SK-N-SH (cell line): ENCODE measurements at regions not wholly inside any gene's neighbourhood (a gene's known extent, or its start where the extent isn't known, plus 50 kb on each side); places are given as distances from the start of the nearest gene placed in this dataset.

Experiments used
- CTCF ChIA-PET: fragments of 300-600, 350-600 bp; formaldehyde crosslinking; extraction: SDS; loops from one replicate; lab custom pipeline; 2021; lab: Yijun Ruan, JAX
- POLR2A ChIA-PET: fragments of 350-600 bp; sonication (Branson Sonifier 250); formaldehyde crosslinking; extraction: SDS; loops from one replicate; lab custom pipeline; 2020; ENCODE audit warnings: antibody characterized with exemption, inconsistent platforms; lab: Yijun Ruan, JAX
- DNase-seq: peaks from one replicate; pipeline ENCODE4 v3.0.0; 2012
- H2AFZ ChIP-seq: fragments of 200-600 bp; sonication (generic); 2 replicates; pipeline ENCODE4 v1.8.1; 2016; ENCODE audit warnings: antibody characterized with exemption, mild to moderate bottlenecking, low read depth
- H3F3A ChIP-seq: fragments of 200-600 bp; sonication (generic); replicated peaks from 2 replicates; pipeline ENCODE3; 2016; ENCODE audit warnings: antibody characterized with exemption, mild to moderate bottlenecking; ENCODE audit not compliant: insufficient read depth
- H3K27ac ChIP-seq, 2 experiments: fragments of 200-500 bp in 1 of 2; fragments of 200-600 bp in 1 of 2; sonication (Bioruptor generic) in 1 of 2; sonication (generic), shearing (Covaris generic) in 1 of 2; 2 replicates each; pipeline versions ENCODE4 v1.5.1 to v1.6.1; 2014 to 2016; ENCODE audit warnings: low read depth in 2 of 2, inconsistent platforms in 1 of 2, low read length in 1 of 2, mild to moderate bottlenecking in 1 of 2, mixed read lengths in 1 of 2
- H3K27me3 ChIP-seq: fragments of 200-600 bp; sonication (generic), shearing (Covaris generic); 2 replicates; pipeline ENCODE4 v1.6.1; 2016; ENCODE audit warnings: mixed run types; ENCODE audit not compliant: insufficient read depth
- H3K36me3 ChIP-seq, 2 experiments: fragments of 200-500 bp in 1 of 2; fragments of 200-600 bp in 1 of 2; sonication (Bioruptor generic) in 1 of 2; sonication (generic) in 1 of 2; replicated peaks in 1 of 2; 2 replicates each; pipeline versions ENCODE3 to v1.5.1; 2014 to 2016; ENCODE audit warnings: low read length in 1 of 2, mild to moderate bottlenecking in 1 of 2; ENCODE audit not compliant: insufficient read depth in 2 of 2, control insufficient read depth in 1 of 2
- H3K4me1 ChIP-seq, 2 experiments: fragments of 200-500 bp in 1 of 2; fragments of 200-600 bp in 1 of 2; sonication (Bioruptor generic) in 1 of 2; sonication (generic), shearing (Covaris generic) in 1 of 2; 2 replicates each; pipeline versions ENCODE4 v1.5.1 to v1.6.1; 2014 to 2016; ENCODE audit warnings: low read depth in 1 of 2, low read length in 1 of 2, mixed run types in 1 of 2; ENCODE audit not compliant: insufficient read depth in 2 of 2, control insufficient read depth in 1 of 2
- H3K4me2 ChIP-seq: fragments of 200-600 bp; sonication (generic), shearing (Covaris generic); 2 replicates; pipeline ENCODE4 v1.6.1; 2017; ENCODE audit warnings: mixed run types
- H3K4me3 ChIP-seq, 2 experiments: fragments of 200-500 bp in 1 of 2; fragments of 200-600 bp in 1 of 2; sonication (Bioruptor generic) in 1 of 2; sonication (generic), shearing (Covaris generic) in 1 of 2; 2 replicates each; pipeline versions ENCODE4 v1.5.1 to v1.8.1; 2014 to 2016; ENCODE audit warnings: low read depth in 2 of 2, inconsistent platforms in 1 of 2, low read length in 1 of 2, mild to moderate bottlenecking in 1 of 2, mixed read lengths in 1 of 2, moderate library complexity in 1 of 2
- H3K79me2 ChIP-seq: fragments of 200-600 bp; sonication (generic); 2 replicates; pipeline ENCODE4 v1.8.1; 2017; ENCODE audit warnings: mild to moderate bottlenecking; ENCODE audit not compliant: insufficient read depth
- H3K9ac ChIP-seq: fragments of 200-600 bp; sonication (generic); 2 replicates; pipeline ENCODE4 v1.6.1; 2017; ENCODE audit warnings: mixed run types
- H3K9me2 ChIP-seq: fragments of 200-600 bp; sonication (generic); 2 replicates; pipeline ENCODE4 v1.6.1; 2017; ENCODE audit warnings: mixed run types
- H3K9me3 ChIP-seq: fragments of 200-600 bp; sonication (generic); 2 replicates; pipeline ENCODE4 v1.6.1; 2017; ENCODE audit warnings: mixed run types, mild to moderate bottlenecking, moderate library complexity
- H4K20me1 ChIP-seq: fragments of 200-600 bp; sonication (generic); 2 replicates; pipeline ENCODE4 v1.6.1; 2017; ENCODE audit warnings: mild to moderate bottlenecking, mixed run types; ENCODE audit not compliant: insufficient read depth
- CHD2 ChIP-seq: fragments of 150-350 bp; IDR thresholded peaks from 2 replicates; pipeline ENCODE4 v1.6.1; 2018; ENCODE audit warnings: low read length; ENCODE audit not compliant: partially characterized antibody
- EP300 ChIP-seq, 2 experiments: IDR thresholded peaks; 2 replicates each; pipeline versions ENCODE4 v1.4.0 to v1.6.1; 2012; ENCODE audit warnings: borderline replicate concordance in 1 of 2, low read depth in 1 of 2, low read length in 1 of 2
- EZH2phosphoT487 ChIP-seq: fragments of 200-600 bp; sonication (generic); IDR thresholded peaks from 2 replicates; pipeline ENCODE4 v1.6.1; 2017; ENCODE audit warnings: low read depth, mixed run types, mild to moderate bottlenecking, antibody characterized with exemption, moderate library complexity, borderline replicate concordance
- FOSL2 ChIP-seq: IDR thresholded peaks from 2 replicates; pipeline ENCODE4 v1.4.0; 2012; ENCODE audit warnings: low read depth, mild to moderate bottlenecking, moderate library complexity, borderline replicate concordance
- GABPA ChIP-seq: IDR thresholded peaks from 2 replicates; pipeline ENCODE4 v1.4.0; 2012; ENCODE audit warnings: low read depth, mild to moderate bottlenecking
- GATA2 ChIP-seq: sonication (generic); formaldehyde crosslinking; IDR thresholded peaks from 2 replicates; pipeline ENCODE4 v1.5.0; 2020; ENCODE audit warnings: mild to moderate bottlenecking, missing genetic modification reagents
- JUND ChIP-seq: IDR thresholded peaks from 2 replicates; pipeline ENCODE4 v1.4.0; 2012
- POLR2AphosphoS5 ChIP-seq: IDR thresholded peaks from 2 replicates; pipeline ENCODE4 v1.6.1; 2012; ENCODE audit warnings: low read depth, low read length
- RFX5 ChIP-seq: IDR thresholded peaks from 2 replicates; pipeline ENCODE4 v1.6.1; 2012; ENCODE audit warnings: mild to moderate bottlenecking, improper control_type of control experiment, low read length
- RXRA ChIP-seq: IDR thresholded peaks from 2 replicates; pipeline ENCODE4 v1.4.0; 2012; ENCODE audit warnings: low read depth, mild to moderate bottlenecking, borderline replicate concordance
- SMC3 ChIP-seq: IDR thresholded peaks from 2 replicates; pipeline ENCODE4 v1.6.1; 2012; ENCODE audit warnings: low read depth, low read length, improper control_type of control experiment
- TCF12 ChIP-seq: IDR thresholded peaks from 2 replicates; pipeline ENCODE4 v1.4.0; 2012
- USF2 ChIP-seq: fragments of 150-350 bp; IDR thresholded peaks from 2 replicates; pipeline ENCODE4 v1.6.1; 2017; ENCODE audit warnings: antibody characterized with exemption, low read length, low read depth, borderline replicate concordance
- WGBS: methylation state at CpG from one replicate; pipeline ENCODE4 v1.1.6; 2017; ENCODE audit warnings: low lambda C conversion rate; 5-methylcytosine and 5-hydroxymethylcytosine counted together
- TF ChIP-seq, protein P1 (sequence below): fragments of 200-600 bp; sonication (generic); IDR thresholded peaks from 2 replicates; pipeline ENCODE4 v1.6.1; 2017; ENCODE audit warnings: antibody characterized with exemption, mild to moderate bottlenecking, moderate library complexity
- TF ChIP-seq, protein P2 (sequence below): IDR thresholded peaks from 2 replicates; pipeline ENCODE4; 2012
- TF ChIP-seq, protein P3 (sequence below): IDR thresholded peaks from 2 replicates; pipeline ENCODE4 v1.4.0; 2012; ENCODE audit warnings: low read depth
- TF ChIP-seq, protein P4 (sequence below): IDR thresholded peaks from 2 replicates; pipeline ENCODE4 v1.6.1; 2012; ENCODE audit warnings: mild to moderate bottlenecking, low read depth, low read length, moderate library complexity

DNA sequence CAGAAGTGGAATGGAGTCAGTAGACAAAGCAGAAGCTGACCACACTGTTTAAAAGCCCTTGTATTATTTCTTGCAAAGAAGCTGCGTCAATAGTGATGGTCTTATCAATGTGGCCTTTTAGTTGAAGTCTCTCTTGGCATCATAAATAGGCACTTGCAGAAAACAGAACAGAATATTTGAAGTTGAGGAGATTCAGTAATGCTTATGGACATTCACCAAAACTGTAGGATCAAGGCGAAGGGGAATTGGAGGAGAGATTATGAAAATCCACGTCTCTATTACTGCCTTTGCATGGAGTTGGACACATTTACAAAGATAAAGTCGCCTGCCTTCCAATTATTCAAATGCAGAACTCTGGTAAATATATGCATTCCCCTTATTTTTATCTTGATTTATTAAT, 1482.8 kb downstream of the EFNB2 start:
- H3K79me2 ChIP-seq, result no peaks in the 10 kb centered on the region
- H3K27ac ChIP-seq, result no peak overlapping the region
- no peaks in the 10 kb centered on the region for H3K36me3 ChIP-seq
- H3F3A ChIP-seq, result no peaks in the 10 kb centered on the region
- H3K27me3 ChIP-seq, result no peaks in the 10 kb centered on the region
- no peaks in the 10 kb centered on the region for H3K9me3 ChIP-seq
- TF ChIP-seq EZH2phosphoT487 (no peak), JUND (no peak), CHD2 (no peak), USF2 (no peak), GABPA (no peak), GATA2 (no peak)
- TF ChIP-seq, protein P1, sequence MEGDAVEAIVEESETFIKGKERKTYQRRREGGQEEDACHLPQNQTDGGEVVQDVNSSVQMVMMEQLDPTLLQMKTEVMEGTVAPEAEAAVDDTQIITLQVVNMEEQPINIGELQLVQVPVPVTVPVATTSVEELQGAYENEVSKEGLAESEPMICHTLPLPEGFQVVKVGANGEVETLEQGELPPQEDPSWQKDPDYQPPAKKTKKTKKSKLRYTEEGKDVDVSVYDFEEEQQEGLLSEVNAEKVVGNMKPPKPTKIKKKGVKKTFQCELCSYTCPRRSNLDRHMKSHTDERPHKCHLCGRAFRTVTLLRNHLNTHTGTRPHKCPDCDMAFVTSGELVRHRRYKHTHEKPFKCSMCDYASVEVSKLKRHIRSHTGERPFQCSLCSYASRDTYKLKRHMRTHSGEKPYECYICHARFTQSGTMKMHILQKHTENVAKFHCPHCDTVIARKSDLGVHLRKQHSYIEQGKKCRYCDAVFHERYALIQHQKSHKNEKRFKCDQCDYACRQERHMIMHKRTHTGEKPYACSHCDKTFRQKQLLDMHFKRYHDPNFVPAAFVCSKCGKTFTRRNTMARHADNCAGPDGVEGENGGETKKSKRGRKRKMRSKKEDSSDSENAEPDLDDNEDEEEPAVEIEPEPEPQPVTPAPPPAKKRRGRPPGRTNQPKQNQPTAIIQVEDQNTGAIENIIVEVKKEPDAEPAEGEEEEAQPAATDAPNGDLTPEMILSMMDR, result no peak
- TF ChIP-seq, protein P2, sequence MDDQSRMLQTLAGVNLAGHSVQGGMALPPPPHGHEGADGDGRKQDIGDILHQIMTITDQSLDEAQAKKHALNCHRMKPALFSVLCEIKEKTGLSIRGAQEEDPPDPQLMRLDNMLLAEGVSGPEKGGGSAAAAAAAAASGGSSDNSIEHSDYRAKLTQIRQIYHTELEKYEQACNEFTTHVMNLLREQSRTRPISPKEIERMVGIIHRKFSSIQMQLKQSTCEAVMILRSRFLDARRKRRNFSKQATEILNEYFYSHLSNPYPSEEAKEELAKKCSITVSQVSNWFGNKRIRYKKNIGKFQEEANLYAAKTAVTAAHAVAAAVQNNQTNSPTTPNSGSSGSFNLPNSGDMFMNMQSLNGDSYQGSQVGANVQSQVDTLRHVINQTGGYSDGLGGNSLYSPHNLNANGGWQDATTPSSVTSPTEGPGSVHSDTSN, result no peak
- TF ChIP-seq, protein P3, sequence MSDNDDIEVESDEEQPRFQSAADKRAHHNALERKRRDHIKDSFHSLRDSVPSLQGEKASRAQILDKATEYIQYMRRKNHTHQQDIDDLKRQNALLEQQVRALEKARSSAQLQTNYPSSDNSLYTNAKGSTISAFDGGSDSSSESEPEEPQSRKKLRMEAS, result no peak
- TF ChIP-seq, all 33 proteins: peak for 0
- ChIA-PET CTCF (no interaction called here), POLR2A (no interaction called here)
- no peaks in the 10 kb centered on the region for H4K20me1 ChIP-seq
- no peak for DNase-seq
- H3K9ac ChIP-seq, result no peak overlapping the region
- H3K4me3 ChIP-seq, result no peak overlapping the region
- no peaks in the 10 kb centered on the region for H3K9me2 ChIP-seq
- H3K4me1 ChIP-seq, result no peaks in the 10 kb centered on the region
- H3K4me2 ChIP-seq, result no peak overlapping the region
- no peak overlapping the region for H2AFZ ChIP-seq
- WGBS, result 47% methylated on average over 4 of the region's 4 CpGs

- ChIA-PET POLR2A (no interaction called here), CTCF (no interaction called here)
- H3K27ac ChIP-seq, result no peak overlapping the region
- H4K20me1 ChIP-seq, result no peaks in the 10 kb centered on the region
- 48% methylated on average over 4 of the region's 4 CpGs for WGBS
- no peaks in the 10 kb centered on the region for H3K9me2 ChIP-seq
- H3K36me3 ChIP-seq, result no peaks in the 10 kb centered on the region
- TF ChIP-seq TCF12, result no peak
- TF ChIP-seq EP300 (IDR thresholded peaks at IDR 0.05; ENCODE audit: borderline replicate concordance in 1 of 2, low read depth in 1 of 2, low read length in 1 of 2), result no peak
- no peak for TF ChIP-seq GABPA
- TF ChIP-seq SMC3, result no peak
- TF ChIP-seq, protein P4, sequence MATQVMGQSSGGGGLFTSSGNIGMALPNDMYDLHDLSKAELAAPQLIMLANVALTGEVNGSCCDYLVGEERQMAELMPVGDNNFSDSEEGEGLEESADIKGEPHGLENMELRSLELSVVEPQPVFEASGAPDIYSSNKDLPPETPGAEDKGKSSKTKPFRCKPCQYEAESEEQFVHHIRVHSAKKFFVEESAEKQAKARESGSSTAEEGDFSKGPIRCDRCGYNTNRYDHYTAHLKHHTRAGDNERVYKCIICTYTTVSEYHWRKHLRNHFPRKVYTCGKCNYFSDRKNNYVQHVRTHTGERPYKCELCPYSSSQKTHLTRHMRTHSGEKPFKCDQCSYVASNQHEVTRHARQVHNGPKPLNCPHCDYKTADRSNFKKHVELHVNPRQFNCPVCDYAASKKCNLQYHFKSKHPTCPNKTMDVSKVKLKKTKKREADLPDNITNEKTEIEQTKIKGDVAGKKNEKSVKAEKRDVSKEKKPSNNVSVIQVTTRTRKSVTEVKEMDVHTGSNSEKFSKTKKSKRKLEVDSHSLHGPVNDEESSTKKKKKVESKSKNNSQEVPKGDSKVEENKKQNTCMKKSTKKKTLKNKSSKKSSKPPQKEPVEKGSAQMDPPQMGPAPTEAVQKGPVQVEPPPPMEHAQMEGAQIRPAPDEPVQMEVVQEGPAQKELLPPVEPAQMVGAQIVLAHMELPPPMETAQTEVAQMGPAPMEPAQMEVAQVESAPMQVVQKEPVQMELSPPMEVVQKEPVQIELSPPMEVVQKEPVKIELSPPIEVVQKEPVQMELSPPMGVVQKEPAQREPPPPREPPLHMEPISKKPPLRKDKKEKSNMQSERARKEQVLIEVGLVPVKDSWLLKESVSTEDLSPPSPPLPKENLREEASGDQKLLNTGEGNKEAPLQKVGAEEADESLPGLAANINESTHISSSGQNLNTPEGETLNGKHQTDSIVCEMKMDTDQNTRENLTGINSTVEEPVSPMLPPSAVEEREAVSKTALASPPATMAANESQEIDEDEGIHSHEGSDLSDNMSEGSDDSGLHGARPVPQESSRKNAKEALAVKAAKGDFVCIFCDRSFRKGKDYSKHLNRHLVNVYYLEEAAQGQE, result no peak
- no peak for TF ChIP-seq POLR2AphosphoS5
- no peak for TF ChIP-seq FOSL2
- no peak for TF ChIP-seq RFX5
- no peak for TF ChIP-seq RXRA
- H3K4me2 ChIP-seq, result no peak overlapping the region
- no peaks in the 10 kb centered on the region for H3K4me1 ChIP-seq
- no peak overlapping the region for H2AFZ ChIP-seq
- no peak overlapping the region for H3K9ac ChIP-seq
- no peak overlapping the region for H3K4me3 ChIP-seq
- H3F3A ChIP-seq, result no peaks in the 10 kb centered on the region
- no peak for DNase-seq
- no peaks in the 10 kb centered on the region for H3K27me3 ChIP-seq
- no peaks in the 10 kb centered on the region for H3K79me2 ChIP-seq
- H3K9me3 ChIP-seq, result no peaks in the 10 kb centered on the region
Measured at GRCh38 chr13:105050686-105051085, 1484.8 kb downstream of the EFNB2 start.
